ENCODE measurements at regions not wholly inside any gene's neighbourhood (a gene's known extent, or its start where the extent isn't known, plus 50 kb on each side); places are given as distances from the start of the nearest gene placed in this dataset.

DNA sequence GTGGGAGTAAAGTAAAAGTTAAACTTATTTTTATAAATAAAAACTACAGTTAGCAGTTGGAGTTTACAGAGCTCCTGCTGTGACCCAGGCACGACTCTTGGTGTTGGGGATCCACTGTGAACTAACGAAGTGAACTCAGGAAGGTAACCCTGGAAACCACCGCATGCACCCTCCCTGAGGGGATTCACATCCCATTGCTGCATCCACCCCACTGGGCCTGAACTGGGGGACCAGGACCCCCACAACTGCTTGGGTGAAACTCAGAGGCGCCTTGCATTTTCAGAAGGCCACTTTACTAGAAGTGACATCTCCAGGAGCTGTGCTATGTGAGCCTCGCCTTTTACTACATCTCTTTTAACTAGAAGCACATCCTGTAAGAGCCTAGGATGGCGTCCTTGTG is 166.4 kb downstream of the TEX29 start:
- Histone ChIP-seq H3K9me2 (replicated peaks; ENCODE audit: insufficient read depth, low read length) (no peaks in the 10 kb centered on the region), H3K27me3 (replicated peaks; ENCODE audit: insufficient read depth, low read length) (no peaks in the 10 kb centered on the region)

GRCh38 chr13:111488486-111489132 is 168.2 kb downstream of the TEX29 start:
- no peak for DNase-seq
- Histone ChIP-seq H3F3A (ENCODE audit: insufficient read depth, low read length) (no peaks in the 10 kb centered on the region), H3K9me3 (replicated peaks; ENCODE audit: insufficient read depth, low read length) (no peaks in the 10 kb centered on the region), H3K4me2 (ENCODE audit: low read depth, low read length) (no peak overlapping the region), H3K27me3 (replicated peaks; ENCODE audit: insufficient read depth, low read length) (no peaks in the 10 kb centered on the region), H3K9me2 (replicated peaks; ENCODE audit: insufficient read depth, low read length) (no peaks in the 10 kb centered on the region), H3K4me1 (ENCODE audit: low read length) (no peaks in the 10 kb centered on the region), H3K4me3 (ENCODE audit: low read length) (no peak overlapping the region), H3K79me2 (ENCODE audit: low read length) (0 out of 2 replicates have a peak, but pooled peaks cover 8% of the 10 kb centered on the region), H2AFZ (ENCODE audit: low read length) (no peak overlapping the region), H3K36me3 (replicated peaks; ENCODE audit: insufficient read depth, low read length) (no peaks in the 10 kb centered on the region), H3K27ac (ENCODE audit: low read length) (no peak overlapping the region), H3K9ac (ENCODE audit: low read length) (no peak overlapping the region), H4K20me1 (ENCODE audit: insufficient read depth, low read length) (no peaks in the 10 kb centered on the region)
- TF ChIP-seq EZH2phosphoT487 (IDR thresholded peaks at IDR 0.05; ENCODE audit: low read length) (no peak), EZH2 (optimal IDR thresholded peaks at IDR 0.05; ENCODE audit: low read depth, low read length) (no peak)
- TF ChIP-seq, protein P1, sequence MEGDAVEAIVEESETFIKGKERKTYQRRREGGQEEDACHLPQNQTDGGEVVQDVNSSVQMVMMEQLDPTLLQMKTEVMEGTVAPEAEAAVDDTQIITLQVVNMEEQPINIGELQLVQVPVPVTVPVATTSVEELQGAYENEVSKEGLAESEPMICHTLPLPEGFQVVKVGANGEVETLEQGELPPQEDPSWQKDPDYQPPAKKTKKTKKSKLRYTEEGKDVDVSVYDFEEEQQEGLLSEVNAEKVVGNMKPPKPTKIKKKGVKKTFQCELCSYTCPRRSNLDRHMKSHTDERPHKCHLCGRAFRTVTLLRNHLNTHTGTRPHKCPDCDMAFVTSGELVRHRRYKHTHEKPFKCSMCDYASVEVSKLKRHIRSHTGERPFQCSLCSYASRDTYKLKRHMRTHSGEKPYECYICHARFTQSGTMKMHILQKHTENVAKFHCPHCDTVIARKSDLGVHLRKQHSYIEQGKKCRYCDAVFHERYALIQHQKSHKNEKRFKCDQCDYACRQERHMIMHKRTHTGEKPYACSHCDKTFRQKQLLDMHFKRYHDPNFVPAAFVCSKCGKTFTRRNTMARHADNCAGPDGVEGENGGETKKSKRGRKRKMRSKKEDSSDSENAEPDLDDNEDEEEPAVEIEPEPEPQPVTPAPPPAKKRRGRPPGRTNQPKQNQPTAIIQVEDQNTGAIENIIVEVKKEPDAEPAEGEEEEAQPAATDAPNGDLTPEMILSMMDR (IDR thresholded peaks at IDR 0.05; ENCODE audit: low read length) = no peak

More for the DNA sequence above, 166.4 kb downstream of the TEX29 start:
- H4K20me1 ChIP-seq (ENCODE audit: insufficient read depth, low read length) = no peaks in the 10 kb centered on the region
- TF ChIP-seq EZH2 (optimal IDR thresholded peaks at IDR 0.05; ENCODE audit: low read depth, low read length) (no peak), EZH2phosphoT487 (IDR thresholded peaks at IDR 0.05; ENCODE audit: low read length) (no peak)
- TF ChIP-seq, protein P1 (IDR thresholded peaks at IDR 0.05; ENCODE audit: low read length) = no peak
- no peak overlapping the region for H3K9ac ChIP-seq (ENCODE audit: low read length)
- no peak overlapping the region for H2AFZ ChIP-seq (ENCODE audit: low read length)
- H3K4me3 ChIP-seq (ENCODE audit: low read length) = no peak overlapping the region
- no peaks in the 10 kb centered on the region for H3F3A ChIP-seq (ENCODE audit: insufficient read depth, low read length)
- no peak overlapping the region for H3K27ac ChIP-seq (ENCODE audit: low read length)
- no peaks in the 10 kb centered on the region for H3K9me3 ChIP-seq (replicated peaks; ENCODE audit: insufficient read depth, low read length)
- no peaks in the 10 kb centered on the region for H3K36me3 ChIP-seq (replicated peaks; ENCODE audit: insufficient read depth, low read length)
- H3K4me1 ChIP-seq (ENCODE audit: low read length) = no peaks in the 10 kb centered on the region
- peaks cover 16% of the 10 kb centered on the region; the same call in 1 of the 2 replicates for H3K79me2 ChIP-seq (ENCODE audit: low read length)
- DNase-seq = no peak
- no peak overlapping the region for H3K4me2 ChIP-seq (ENCODE audit: low read depth, low read length)

DNA sequence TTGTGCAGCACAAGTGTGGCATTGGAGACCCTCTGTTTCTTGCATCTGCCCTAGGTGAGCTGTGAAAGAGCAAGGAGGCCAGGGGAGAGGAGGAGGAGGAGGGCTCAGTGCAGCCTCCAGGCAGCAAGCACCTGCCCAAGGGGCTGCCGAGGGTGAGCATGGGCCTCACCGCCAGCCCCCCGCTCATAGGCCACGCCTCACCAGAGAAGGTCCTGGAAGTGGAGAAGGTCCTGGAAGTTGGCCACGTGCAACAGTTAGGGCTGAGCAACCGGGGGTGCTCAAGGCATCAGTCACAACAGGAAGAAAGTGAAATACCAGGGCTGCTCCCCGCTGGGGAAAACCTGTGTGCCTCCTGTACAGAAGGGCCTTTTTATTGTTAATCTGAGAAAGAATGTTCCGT is 168.9 kb downstream of the TEX29 start:
- no peaks in the 10 kb centered on the region for H3K9me2 ChIP-seq (replicated peaks; ENCODE audit: insufficient read depth, low read length)
- no peak overlapping the region for H3K4me3 ChIP-seq (ENCODE audit: low read length)
- no peaks in the 10 kb centered on the region for H3K36me3 ChIP-seq (replicated peaks; ENCODE audit: insufficient read depth, low read length)
- H3F3A ChIP-seq (ENCODE audit: insufficient read depth, low read length) = no peaks in the 10 kb centered on the region
- no peak overlapping the region for H3K4me2 ChIP-seq (ENCODE audit: low read depth, low read length)
- DNase-seq = no peak
- no peak overlapping the region for H3K27ac ChIP-seq (ENCODE audit: low read length)
- H3K9me3 ChIP-seq (replicated peaks; ENCODE audit: insufficient read depth, low read length) = no peaks in the 10 kb centered on the region
- H3K4me1 ChIP-seq (ENCODE audit: low read length) = no peaks in the 10 kb centered on the region
- 0 out of 2 replicates have a peak, but pooled peaks cover 8% of the 10 kb centered on the region for H3K79me2 ChIP-seq (ENCODE audit: low read length)
- H4K20me1 ChIP-seq (ENCODE audit: insufficient read depth, low read length) = no peaks in the 10 kb centered on the region
- H3K27me3 ChIP-seq (replicated peaks; ENCODE audit: insufficient read depth, low read length) = no peaks in the 10 kb centered on the region
- no peak for TF ChIP-seq EZH2phosphoT487 (IDR thresholded peaks at IDR 0.05; ENCODE audit: low read length)
- TF ChIP-seq, protein P1 (IDR thresholded peaks at IDR 0.05; ENCODE audit: low read length) = no peak
- TF ChIP-seq EZH2 (optimal IDR thresholded peaks at IDR 0.05; ENCODE audit: low read depth, low read length) = no peak
- H3K9ac ChIP-seq (ENCODE audit: low read length) = no peak overlapping the region
- no peak overlapping the region for H2AFZ ChIP-seq (ENCODE audit: low read length)
